HG02852 (cell line): ENCODE measurements at regions not wholly inside any gene's neighbourhood (a gene's known extent, or its start where the extent isn't known, plus 50 kb on each side); places are given as distances from the start of the nearest gene placed in this dataset.

ENCODE experiments used
- ATAC-seq: cut with Tn5 transposase; IDR thresholded peaks from one replicate; pipeline ENCODE4 v1.9.1; 2021; ENCODE audit warnings: mild to moderate bottlenecking, moderate library complexity; ENCODE audit not compliant: unreplicated experiment

DNA sequence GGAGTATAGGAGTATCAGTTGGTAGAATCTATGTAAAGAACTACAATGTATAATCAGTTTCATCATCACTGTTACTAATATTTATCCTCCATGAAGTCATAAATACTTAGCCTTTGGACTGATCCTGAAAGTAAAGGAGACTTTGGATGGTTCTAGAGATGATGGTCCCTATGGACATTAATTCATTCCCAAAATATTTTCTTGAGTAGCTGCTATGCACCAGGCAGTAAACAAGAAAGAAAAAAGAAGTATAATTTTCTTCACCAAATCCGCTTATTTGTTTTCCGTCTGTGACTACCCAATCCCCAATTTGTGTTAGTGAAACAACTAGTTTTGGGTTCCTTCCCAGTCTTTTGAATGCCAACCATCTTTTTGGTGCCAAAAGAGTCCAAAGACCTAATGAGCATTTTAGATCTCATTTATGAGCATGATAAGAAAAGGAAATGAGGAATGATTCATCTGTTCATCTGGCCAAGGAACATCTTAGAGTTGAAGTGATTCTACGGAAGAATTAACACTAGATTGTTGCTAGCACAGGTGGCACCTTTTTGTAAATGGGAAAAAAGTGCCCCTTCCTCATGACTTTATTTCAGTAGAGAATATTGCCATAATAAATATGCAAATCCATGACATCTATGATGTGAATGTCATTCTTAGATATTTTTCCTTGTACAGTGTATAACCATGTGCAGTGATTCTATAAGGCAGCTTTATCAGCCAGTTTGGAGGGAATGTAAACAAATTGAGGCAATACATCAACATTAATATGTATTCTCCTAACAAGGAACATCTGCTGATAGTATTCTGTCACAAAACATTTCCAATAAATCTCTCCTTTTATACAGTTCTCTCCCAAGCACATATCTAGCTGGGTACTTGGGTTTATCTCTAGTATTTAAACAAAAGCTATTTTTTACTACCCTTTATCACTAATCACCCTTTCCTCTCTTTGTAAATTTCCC, 85.1 kb upstream of the CCDC91 start:
- no peak for ATAC-seq

DNA sequence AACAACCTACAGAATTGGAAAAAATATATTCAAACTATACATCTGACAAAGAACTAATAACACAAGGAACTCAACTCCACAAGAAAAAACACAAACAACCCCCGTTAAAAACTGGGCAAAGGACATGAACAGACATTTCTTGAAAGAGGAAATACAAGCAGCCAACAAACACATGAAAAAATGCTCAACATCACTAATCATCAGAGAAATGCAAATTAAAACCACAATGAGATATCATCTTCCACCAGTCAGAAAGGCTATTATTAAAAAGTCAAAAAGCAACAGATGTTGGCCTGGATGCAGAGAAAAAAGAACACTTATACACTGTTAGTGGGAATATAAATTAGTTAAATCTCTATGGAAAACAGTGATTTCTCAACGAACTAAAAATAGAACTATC, 82.6 kb upstream of the CCDC91 start:
- no peak for ATAC-seq

DNA sequence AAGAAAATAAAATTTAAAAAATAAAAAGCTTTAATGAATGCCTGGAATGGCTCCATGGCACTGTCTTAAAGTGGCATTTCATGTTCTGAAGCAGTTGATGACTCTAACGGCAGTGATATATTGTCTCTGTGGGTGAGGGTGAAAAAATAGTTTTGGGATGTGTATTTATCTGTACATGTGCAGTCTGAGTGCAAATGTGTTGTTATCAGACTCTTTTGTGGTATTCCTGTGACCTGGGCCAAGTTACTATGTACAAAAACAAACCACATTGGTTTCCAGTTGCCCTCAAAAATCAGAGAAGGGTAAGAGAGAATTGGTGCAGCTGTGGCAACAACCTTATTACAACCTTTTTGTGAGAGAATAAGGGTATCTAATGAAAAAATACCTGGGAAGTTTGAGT, 81.7 kb upstream of the CCDC91 start:
- no peak for ATAC-seq

DNA sequence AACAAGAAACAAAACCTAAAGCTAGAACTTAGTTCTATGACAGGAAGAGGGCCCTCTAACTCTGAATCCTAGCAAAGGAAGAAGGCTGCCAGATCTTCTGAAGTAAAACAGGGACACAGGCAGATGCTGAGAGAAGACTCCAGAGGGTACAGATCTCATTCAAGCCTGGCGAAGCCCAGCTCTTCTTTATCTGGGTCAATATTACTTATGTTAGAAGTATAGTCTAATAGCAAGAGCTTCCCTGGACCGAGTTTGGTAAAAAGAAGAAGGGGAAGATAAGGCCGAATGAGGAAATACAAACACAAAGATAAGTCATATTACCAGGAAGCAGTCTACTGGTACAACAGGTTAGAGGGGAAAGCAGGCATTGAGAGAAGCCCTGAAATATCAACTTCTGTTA, 79.9 kb upstream of the CCDC91 start:
- no peak for ATAC-seq

DNA sequence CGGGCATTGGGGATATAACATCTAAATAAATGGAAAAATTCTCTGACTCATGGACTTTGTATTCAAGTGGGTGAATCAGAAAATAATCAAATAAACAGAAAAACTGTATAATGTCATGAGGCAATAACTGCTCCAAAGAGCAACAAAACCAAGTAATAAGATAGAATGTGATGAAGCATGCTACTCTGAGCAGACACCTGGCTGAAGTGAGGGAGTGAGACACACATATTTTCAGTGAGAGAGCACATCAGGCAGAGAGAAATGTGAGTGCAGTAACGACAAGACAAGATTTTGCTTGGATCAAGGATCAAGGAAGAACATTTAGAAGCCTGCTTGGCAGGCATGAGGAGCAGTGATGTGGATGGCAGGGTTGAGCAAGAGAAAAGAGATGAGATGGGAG, 75.8 kb upstream of the CCDC91 start:
- no peak for ATAC-seq

DNA sequence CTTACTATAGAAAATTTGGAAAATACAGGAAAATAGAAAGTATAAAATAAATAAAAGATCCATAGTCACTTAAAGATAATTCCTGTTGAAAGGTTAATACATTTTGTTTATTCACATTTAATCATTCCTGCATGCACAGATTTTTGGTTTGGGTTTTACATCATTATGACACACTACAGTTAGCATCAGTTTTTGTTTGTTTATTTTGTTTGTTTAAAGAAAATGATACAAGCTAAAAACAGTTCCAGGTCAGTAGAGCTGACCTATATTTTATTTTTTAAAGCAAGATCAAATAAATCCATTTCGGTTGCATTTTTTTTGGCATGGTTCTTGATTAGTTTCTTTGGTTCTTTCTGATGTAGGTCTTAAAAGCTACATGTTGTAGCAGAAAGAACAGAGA, 68.8 kb upstream of the CCDC91 start:
- ATAC-seq: no peak

DNA sequence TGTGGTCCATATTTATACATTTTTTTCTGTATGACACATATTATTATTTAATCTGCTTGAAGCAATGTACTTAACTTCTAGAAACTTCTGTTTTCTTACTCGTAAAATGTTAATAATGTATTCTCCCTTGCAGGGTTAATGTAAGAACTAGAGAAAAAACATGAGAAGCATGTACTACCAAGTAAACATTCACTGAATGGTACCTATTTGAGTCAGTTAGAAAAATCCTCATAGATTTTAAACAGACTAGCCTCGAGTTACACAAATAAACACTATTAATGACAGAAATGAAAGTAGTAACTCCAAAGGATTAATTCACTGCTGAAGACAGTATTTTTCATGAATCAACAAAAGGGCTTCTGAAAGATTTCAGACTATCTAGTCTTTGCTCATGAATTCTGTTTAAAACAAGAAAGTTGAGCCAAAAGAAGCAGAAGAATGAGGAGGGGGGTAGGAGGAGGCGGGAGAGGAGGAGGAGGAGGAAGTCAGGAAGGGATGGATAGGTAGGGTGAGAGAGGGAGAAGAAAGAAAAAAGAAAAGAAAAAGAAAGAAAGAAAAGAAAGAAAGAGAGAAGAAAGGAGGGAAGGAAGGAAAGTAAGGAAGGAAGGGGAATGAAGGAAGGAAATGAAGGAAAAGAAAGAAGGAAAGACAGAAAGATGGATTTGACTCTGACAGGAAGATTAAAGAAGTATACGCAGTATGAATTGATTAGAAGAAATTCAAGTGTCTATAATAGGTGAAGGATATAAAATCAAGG, 68.2 kb upstream of the CCDC91 start:
- ATAC-seq: no peak

DNA sequence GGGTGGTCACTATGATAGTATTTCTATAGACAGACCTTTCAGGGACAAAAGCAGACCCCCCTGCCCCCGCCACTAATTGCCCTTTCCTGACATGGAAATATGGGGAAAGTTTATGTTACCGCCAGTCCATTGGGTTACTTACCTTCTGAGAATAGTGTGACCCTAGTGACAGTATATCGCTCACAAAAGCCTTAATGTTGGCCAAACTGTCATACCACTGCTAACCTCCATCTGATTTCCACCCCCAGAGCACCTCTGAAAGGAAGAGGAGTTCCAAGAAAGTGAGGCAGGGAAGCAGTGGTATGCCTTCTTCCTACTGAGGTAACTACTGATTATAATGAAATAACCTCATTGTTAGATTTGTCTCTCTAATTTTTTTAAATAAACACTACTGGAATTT, 67.5 kb upstream of the CCDC91 start:
- no peak for ATAC-seq

DNA sequence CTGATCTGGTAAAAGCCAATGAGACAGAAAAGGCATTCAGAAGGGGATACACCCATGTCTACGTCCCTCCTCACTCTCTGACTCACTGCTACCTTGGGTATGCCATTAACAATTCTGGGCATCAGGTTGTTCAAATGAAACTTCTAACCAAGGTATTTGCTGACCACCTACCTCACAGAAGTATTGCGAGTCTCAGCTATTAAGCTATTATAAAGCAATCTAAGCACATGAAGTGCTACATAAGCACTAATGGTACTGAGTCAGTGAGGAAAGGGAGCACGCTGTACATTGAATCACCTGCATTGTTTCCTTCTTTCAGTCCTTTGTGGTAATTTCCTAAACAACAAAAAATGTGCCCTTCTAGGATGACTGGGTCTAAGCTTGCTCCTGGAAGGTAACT, 62.8 kb upstream of the CCDC91 start:
- no peak for ATAC-seq

DNA sequence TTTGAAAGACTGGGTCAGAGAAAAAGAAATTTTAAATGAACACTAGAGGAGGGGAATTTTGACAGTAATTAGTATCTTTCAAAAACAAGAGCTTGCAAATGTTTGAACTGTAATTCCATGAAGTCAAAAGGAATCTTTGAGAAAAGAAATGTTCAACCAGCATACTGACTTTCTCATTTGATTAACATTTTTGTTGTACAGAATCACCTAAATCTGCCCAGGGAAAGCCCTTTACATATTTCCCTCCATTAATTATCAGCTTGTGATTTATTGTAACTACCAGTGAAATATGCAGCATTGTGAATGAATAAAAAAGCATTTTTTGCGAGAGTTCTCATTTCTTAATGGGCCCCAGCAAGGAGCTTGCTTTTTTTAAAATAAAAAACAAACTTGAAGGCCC, 61.2 kb upstream of the CCDC91 start:
- no peak for ATAC-seq

DNA sequence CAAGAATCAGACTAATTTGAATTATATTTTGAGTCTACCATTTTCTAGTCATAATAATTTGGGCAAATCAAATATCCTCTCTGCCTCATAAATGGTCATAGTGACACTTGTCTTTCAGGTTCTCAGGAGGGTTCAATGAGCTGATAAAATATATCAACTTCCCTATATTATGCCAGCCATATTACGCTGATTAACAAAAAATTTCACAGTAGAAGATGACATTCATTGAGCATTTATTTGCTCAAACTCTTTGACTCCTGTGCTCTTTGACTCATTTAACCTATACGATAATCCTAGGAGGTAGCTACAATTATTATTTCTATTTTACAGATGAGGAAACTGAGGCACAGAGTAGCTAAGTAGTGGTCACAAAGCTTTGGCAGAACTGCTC, 60.0 kb upstream of the CCDC91 start:
- ATAC-seq: no peak

DNA sequence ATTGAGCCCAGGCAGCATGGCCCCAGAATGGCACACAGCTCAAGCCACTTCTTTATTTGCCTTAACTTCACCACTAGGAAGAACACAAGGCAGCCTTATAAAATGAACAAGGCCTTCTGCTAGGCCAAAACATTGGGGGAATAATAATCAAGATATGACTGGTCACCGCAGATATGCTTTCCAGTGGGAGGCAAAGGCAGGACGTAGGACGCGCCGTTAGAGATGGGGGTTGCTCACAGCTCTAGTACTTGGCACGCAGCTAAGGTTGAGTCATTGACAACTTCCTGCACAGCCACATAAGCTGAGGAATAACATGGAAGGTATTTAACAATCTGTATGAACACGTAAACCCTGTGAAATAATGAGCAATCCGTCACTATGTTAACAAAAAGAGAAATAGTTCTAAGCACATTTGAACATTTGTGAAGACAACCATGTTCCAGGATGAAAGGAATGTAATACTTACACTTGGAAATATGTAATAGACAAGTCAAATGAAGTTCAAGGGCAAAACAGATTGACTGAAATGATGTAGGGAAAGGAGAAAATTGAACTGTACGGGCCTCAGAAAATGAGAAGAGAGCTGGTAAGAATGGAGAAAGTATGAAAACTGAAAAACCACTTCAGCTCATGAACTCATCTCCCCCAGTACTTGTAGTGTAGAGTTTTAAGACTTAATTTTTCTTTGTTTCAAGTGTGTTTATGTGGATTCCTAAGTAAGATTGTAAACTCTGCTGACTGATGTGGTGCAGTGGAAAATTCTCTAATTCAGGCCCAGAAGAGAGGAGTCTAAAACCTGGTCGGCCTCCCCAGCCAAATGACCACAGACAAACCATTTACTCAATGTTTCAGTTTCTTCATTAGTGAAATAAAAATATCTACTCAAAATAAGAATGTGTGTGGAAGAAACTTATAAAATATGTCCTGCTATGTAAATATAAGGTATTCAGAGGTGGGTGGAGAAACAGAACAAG, 59.3 kb upstream of the CCDC91 start:
- ATAC-seq: no peak

DNA sequence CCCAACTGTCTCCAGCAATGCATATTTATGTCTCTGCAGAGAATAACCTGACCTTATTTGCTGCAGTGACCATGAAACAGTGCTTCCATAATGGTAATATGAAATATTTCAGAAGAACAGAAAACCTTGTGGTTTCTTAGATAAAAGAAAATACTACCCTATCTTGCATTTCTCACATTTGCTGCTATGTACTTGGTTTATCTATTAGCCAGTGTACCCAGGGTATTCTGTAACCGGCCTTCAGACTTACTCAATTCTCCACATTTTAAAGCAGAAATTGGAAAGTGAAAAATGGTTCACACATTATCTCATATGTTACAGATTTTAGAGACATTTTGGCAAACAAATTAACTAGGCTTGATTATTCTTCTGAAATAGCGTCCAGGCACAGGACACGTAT, 57.9 kb upstream of the CCDC91 start:
- ATAC-seq: no peak

DNA sequence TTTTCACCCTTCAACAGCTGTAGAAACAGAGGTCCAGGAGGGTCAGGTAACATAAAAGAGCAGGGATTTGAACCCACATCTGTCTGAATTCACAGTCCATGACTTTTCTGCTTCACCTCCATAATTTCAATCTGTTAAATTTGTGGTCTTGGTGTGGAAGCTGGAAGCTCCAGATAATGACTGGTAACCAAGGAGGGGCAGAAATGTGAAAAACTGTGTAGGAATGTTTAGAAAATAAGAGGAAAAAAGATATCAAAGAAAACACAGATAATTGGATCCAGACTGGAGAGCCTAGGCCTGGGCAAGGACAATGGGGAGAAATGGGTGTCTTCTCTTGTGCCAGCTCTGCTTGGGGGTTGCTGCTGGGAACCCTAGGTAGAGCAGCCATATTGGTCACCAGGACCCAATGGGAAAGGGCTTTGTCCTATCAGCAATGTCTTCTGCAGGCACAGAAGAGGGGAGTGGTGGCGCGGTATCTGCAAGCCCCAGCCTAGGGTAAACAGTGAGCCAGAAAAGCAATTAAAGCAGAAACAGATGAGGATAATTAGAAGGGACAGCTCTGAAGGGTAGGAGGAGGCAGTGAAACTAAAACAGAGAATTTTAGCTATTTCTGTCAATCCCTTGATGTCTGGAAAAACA, 54.3 kb upstream of the CCDC91 start:
- ATAC-seq: no peak

DNA sequence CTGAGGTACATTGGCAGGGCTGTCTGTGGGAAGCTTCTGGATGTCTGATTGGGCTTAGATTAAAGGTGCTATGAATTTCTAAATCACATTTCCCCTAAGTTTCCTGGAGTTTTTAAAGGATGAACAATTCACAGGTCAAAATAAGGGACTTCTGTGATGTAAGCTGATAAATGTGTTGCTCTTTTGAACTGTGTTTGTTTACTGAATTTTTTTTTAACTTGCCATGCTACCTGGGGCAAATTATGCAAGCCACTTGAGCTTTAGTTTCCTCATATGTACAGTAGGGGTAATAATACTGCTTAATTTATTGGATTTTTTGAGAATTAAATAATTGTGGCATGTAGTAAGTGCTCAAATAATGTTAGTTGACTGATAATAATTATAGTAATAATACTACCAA, 52.8 kb upstream of the CCDC91 start:
- no peak for ATAC-seq

DNA sequence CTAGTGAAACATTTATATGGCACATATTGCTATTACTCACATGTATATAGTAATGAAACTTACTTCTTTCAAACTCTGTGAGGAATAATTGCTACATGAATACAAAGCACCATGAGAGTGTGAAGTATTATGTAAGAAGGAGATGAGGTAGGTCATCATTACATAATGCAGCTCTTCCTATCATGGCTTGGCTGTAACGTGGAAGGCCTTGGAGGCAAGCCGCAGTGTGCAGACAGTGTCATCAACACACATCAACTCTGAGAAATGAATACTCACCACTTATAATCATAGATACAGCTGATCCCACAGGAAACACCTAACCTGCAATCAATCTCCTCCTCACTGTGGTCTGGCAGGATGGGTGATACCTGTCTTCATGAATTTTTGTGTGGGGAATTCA, 49.9 kb upstream of the CCDC91 start:
- ATAC-seq: no peak
